C4-2B (cell line): ENCODE measurements at regions not wholly inside any gene's neighbourhood (a gene's known extent, or its start where the extent isn't known, plus 50 kb on each side); places are given as distances from the start of the nearest gene placed in this dataset.

Experiments
- CTCF ChIP-seq: fragments of 450-650 bp; conservative IDR thresholded peaks from 2 replicates; pipeline ENCODE4 v1.5.1; 2017; ENCODE audit warnings: mild to moderate bottlenecking
- ZFX ChIP-seq: fragments of 450-650 bp; IDR thresholded peaks from 2 replicates; pipeline ENCODE4 v1.6.1; 2017

- TF ChIP-seq CTCF (no peak), ZFX (no peak)
These were observed 257.3 kb upstream of the SALL1 start for GRCh38 chr16:51408357-51408756.
